ENCODE measurements at regions not wholly inside any gene's neighbourhood (a gene's known extent, or its start where the extent isn't known, plus 50 kb on each side); places are given as distances from the start of the nearest gene placed in this dataset.
"Not testable (repeated sequence)": the region's sequence is repeated elsewhere in the genome, so short reads cannot be mapped to it uniquely, and the experiment has no call there.

DNA sequence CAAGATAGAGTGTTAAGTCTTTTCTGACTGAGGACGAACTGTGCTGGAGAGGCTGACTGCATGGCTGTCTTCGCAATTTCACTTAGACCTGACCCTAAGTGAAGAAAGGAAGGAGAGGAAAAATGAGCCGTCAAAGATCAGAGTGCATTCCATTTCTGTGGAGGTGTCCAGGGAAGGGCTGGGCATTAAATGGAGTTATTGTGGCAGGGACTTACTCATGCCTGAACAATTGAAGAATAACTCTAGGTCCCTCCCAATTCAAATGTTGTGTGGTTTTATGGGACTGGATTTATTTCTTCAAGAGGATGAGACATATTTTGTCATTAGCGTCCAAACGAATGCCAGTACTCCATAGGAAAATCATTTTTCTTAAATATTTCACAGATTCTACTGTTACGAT is 187.3 kb upstream of the CFAP20DC start:
- TF ChIP-seq, protein P1, sequence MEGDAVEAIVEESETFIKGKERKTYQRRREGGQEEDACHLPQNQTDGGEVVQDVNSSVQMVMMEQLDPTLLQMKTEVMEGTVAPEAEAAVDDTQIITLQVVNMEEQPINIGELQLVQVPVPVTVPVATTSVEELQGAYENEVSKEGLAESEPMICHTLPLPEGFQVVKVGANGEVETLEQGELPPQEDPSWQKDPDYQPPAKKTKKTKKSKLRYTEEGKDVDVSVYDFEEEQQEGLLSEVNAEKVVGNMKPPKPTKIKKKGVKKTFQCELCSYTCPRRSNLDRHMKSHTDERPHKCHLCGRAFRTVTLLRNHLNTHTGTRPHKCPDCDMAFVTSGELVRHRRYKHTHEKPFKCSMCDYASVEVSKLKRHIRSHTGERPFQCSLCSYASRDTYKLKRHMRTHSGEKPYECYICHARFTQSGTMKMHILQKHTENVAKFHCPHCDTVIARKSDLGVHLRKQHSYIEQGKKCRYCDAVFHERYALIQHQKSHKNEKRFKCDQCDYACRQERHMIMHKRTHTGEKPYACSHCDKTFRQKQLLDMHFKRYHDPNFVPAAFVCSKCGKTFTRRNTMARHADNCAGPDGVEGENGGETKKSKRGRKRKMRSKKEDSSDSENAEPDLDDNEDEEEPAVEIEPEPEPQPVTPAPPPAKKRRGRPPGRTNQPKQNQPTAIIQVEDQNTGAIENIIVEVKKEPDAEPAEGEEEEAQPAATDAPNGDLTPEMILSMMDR (conservative IDR thresholded peaks at IDR 0.05; ENCODE audit: low read depth, low read length) = no peak
- DNase-seq (ENCODE audit: low read depth) = no peak
- no peak overlapping the region for H3K4me3 ChIP-seq (ENCODE audit: low read depth, low read length)

DNA sequence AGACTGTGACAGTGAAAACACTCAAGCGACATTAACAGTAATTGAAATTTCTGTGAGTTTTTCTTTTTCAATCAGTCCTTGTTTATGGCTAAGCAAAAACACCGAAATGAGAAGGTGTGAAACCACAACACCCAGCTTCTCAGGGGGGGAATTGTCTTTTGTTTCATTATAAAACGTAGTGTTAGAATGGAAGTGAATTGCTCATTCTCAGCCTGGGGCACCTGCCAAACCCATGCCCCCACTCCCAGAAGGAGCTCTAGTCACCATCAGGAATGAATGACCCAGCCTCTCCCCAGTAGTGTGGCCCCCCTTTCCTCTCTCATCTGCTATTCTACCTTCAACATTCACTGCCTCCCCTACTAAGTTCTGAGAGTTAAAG is 185.8 kb upstream of the CFAP20DC start:
- TF ChIP-seq, protein P1 (conservative IDR thresholded peaks at IDR 0.05; ENCODE audit: low read depth, low read length) = no peak
- no peak for DNase-seq (ENCODE audit: low read depth)

DNA sequence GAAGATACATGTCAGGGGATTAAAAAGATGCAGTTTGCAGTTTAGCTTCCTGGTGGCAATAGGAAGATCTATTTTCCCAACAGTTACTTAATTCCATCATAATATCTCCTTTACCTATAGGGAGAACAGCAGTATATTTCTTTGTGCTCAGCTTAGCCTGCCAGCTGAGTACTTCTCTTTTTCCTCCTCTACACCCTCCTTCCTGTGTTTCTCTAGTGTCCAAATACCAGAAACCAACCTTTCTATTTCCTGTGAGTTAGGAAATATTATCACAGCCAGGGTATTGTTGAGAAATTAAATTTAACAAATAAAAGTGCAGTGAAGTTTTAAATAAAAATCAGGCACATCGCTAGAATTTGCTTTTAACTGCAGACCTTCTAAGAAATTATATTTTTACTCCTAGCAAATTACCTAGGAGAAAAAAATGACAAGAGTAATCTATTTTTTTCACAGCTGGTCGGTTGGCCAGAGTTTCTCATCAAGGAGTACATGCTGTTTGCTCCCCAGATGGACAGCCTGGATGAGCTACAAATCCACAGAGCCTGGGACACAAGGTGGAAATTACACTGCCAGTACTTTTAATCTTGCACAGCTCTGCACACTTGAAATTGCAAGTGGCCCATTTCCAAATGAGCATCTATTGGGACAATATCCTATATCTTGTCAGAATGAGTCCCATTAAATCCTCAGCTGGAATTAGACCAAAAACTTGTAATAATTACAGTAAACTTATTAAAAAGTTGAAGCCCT is 185.2 kb upstream of the CFAP20DC start:
- no peak for DNase-seq (ENCODE audit: low read depth)
- H3K4me3 ChIP-seq (ENCODE audit: low read depth, low read length) = no peak overlapping the region
- TF ChIP-seq, protein P1 (conservative IDR thresholded peaks at IDR 0.05; ENCODE audit: low read depth, low read length) = no peak

More for the DNA sequence above, 185.8 kb upstream of the CFAP20DC start:
- H3K4me3 ChIP-seq (ENCODE audit: low read depth, low read length) = no peak overlapping the region

DNA sequence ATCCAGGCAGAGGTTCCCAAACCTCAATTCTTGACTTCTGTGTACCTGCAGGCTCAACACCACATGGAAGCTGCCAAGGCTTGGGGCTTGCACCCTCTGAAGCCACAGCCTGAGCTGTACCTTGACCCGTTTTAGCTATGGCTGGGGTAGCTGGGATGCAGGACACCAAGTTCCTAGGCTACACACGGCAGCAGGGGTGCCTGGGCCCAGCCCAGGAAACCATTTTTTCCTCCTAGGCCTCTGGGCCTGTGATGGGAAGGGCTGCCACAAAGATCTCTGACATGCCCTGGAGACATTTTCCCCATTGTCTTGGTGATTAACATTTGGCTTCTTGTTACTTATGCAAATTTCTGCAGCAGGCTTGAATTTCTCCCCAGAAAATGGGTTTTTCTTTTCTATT is 180.6 kb upstream of the CFAP20DC start:
- DNase-seq (ENCODE audit: low read depth); H3K4me3 ChIP-seq (ENCODE audit: low read depth, low read length): not testable (repeated sequence)

DNA sequence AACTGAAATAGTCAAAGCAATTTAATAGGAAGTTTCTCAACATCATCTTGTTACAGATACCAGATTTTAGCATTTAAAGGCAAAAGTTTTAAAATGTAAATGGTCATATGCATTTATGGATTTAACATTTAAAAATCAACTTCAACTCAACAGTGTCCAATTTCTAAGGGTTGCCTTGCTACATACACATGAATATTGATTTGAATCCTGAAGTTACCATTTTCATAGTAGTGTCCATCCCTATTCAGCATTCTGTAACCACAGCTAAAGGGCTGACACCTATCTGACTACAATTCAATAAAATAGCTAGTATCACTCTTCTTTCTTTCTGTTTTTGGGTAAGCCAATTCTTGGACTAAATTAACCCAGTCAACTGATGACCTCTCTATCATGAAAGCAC is 164.0 kb upstream of the CFAP20DC start:
- TF ChIP-seq, protein P1 (conservative IDR thresholded peaks at IDR 0.05; ENCODE audit: low read depth, low read length) = no peak
- no peak for DNase-seq (ENCODE audit: low read depth)
- no peak overlapping the region for H3K4me3 ChIP-seq (ENCODE audit: low read depth, low read length)

DNA sequence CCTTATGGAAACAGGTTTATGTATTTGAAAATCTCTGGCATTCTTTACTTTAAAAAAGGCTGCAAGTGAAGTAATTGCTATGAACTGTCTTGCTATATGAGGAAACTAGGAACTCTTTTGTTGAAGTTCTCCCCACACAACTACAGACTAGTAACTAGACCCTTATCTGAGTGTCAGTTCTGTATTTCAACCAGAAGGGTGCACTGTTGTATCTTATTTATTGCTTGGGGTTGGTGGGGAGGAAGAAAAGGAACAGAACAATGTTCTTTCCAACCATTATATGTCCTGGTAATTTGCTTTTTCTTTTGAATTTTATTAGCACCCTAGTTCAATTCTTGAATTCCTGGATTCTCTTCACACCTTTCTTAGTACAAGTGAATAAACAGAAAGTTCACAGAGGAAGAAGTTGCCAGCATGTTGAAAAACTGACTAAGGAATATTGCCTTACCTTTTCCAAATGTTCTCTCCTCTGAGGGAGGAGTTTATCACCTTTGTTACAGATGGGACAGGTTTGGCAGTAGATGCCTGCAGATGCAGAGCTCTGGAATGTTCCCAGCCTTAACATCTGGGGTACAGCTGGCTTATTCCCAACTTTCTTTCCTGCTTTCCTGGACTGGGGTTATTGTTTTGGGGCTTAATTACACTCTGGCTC is 162.4 kb upstream of the CFAP20DC start:
- peak; percentile 73 for DNase-seq (ENCODE audit: low read depth)
- TF ChIP-seq, protein P1 (conservative IDR thresholded peaks at IDR 0.05; ENCODE audit: low read depth, low read length) = peak; percentile 66
- no peak overlapping the region for H3K4me3 ChIP-seq (ENCODE audit: low read depth, low read length)

DNA sequence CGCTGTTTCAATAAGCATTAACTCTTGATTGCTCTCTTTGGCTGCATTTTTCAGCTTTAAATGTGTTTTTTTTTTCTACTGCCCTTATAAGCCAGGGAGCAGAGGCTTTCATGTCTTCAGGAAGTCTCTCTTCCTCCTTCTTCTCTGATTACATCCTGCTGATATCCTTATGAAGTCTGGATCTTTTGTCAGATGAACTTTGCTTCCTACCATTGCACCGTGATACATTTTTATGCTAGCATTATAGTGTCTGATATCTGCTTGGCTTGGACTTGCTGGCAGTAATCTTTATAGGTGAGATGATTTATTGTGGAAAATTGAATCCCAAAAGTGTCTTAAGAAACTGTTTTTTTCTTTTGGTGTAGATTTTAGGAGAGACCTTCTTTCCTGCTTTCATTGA is 160.4 kb upstream of the CFAP20DC start:
- no peak overlapping the region for H3K4me3 ChIP-seq (ENCODE audit: low read depth, low read length)
- no peak for DNase-seq (ENCODE audit: low read depth)
- TF ChIP-seq, protein P1 (conservative IDR thresholded peaks at IDR 0.05; ENCODE audit: low read depth, low read length) = no peak

Measured in choroid plexus epithelial cell (primary cell).